ENCODE measurements at regions not wholly inside any gene's neighbourhood (a gene's known extent, or its start where the extent isn't known, plus 50 kb on each side); places are given as distances from the start of the nearest gene placed in this dataset.

DNA sequence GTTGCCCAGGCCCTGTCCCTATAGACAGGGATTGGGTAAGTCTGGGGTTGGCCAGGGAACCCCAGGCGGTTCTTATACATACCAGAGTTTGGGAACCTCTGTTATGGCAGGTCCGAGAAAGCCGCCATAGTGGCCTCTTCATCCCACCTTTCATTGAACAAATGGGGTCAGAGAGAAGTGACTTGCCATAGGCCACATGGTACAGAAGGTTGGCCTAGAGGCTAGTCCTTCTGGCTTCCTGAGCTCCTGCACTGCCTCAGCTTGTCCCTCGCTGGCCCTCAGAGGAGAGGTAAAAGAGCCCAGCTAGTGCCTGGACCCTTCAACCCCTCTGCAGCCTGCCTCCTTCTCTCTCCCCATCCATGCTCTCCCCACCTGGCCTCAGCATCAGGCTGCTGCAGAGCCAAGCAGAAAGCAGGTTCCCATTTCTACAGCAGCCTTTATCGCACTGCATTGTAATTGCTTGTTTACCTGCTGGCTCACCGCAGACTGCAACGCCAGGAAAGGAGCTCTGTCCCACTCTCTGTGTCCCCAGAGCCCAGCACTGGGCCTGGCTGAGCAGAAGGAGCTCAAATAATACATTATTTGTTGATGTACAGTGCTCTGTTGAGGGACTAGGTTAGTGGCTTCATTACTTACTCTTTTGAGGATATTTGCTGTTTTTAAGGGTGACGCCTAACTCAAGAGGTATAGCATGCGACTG is 103.6 kb downstream of the TRIM29 start:
- CTCF ChIA-PET: no interaction called here
- POLR2A ChIA-PET: no interaction called here

DNA sequence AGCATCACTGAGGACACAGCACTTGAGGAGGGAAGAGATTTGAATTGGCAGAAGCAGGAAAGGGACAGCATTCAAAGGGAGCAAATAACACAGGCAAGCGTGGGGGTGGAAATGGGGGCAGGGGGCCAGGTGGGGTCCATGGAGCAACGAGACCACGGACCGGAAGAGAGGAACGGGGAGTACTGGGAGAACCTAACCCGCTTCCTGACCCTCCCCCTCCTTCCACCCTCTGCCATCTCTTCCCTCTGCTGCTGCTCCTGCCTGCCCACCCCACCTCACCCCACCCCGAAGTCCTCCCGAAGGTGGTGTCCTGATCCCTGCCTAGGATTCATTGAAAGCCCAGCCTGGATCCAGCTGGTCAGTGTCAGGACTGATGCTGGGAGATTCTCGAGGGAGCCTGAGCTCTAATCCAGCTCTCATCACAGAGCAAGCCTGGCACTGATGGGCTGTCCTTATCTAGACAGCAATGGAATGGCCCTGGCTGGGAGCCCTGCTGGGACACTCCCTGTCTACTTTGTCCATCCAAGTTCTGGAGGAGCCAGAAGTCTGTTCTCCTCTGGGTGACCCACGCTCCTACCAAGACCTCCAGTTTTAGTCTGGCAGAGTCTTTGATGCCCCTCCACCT is 105.0 kb downstream of the TRIM29 start:
- ChIA-PET POLR2A (no interaction called here), CTCF (no interaction called here)

DNA sequence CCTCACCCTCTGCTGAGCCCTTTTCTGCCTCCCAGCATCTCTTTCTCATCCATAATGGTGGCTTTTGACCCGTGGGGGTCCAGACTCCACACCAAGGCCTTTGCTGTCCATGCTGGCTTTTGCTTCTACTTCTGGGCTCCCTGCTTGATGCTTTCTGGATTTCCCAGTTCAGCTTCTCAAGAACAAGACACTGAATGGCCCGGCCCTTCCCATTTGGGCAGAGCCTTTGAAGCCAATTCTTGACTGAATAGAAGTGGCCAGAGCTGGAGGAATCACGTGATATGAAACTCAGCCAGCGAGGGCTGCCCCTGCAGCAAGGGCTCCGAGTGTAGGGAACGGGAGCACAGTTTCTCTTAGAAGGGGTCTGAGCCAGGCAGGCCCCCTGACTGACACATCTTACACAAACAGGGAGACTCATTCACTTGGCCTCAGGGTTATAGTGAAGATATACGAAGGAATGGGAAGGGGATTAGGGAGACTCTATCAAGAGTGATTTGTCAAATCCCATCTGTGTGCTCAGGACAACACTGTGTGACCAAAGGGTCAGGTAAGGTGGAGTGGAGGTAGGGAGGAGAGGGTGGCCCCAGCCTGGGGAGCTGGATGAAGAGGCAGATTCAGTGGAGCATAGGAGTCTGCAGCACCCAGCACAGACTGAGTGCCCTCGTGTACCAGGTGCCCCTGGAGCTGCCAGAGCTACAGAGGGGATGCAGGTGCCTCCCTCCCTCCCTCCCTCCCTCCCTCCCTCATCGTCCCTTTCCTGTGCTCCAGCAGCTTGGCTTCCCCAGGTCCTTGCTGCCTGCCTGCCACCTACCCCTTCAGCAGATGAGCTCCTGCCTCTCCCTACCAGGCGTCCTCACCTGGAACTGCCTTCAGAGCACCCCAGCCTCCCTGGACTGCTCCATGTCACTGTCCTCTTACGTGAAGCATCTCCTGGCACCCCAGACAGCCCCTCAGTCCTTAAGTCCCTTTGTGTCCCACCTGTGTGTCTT is 106.0 kb downstream of the TRIM29 start:
- CTCF ChIA-PET: no interaction called here
- POLR2A ChIA-PET: no interaction called here

DNA sequence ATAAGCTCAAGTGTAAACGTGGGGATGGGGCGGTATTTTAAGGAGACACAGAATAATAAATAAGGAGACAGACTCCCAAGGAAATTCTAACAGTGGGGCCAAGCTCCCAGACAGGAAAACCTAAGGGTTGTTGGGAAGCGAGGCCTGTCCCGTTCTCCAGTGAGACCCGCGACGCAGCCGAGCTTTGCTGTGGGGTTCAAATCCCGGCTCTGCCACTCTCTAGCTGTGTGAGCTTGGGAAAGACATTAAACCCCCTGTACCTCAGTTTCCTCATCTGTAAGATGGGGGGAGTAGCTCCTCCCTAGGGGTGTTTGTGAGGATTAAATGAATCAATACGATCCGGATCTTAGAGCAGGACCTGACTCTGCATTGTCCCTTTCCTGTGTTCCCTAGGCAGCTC is 106.8 kb downstream of the TRIM29 start:
- CTCF ChIA-PET: no interaction called here
- POLR2A ChIA-PET: no interaction called here

DNA sequence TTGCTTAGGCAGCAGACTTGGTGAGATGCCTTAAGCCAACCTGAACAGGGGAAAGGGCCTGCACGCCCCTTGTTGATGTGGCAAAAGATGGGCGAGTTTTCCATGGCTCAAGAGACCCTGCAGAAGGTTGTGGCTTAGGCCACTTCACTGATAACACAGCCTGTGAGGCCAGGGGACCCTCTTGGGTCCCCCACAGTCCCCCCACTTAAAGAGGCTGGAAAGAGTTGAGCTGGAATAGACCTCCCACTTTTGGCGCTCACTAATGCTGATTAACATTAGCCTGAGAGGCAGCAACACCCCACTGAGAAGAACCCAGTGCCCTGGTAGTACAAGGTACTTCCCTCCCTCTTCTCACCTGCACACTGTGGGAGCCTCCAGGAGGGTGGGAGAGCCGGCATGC is 107.5 kb downstream of the TRIM29 start:
- ChIA-PET POLR2A (no interaction called here), CTCF (no interaction called here)

DNA sequence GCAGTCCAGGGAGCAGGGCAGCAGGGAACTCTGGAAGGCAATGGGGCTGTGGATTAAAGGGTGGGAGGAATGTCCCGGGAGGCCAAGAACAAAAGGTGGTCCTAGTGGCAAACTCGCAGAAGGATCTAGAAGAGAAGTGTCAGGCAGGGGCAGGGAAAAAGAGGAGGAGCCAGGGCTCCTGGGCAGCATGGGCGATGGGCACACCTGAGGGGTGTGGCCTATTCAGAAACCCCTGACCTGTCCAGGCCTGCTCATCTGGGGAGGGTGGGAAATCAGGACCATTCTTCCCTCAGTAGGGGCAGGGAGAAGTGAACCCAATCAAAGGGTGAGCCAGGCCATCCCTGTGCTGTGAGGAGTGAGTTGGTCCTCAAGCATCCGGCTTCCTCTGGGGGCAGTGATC is 108.6 kb downstream of the TRIM29 start:
- ChIA-PET POLR2A (no interaction called here), CTCF (no interaction called here)

DNA sequence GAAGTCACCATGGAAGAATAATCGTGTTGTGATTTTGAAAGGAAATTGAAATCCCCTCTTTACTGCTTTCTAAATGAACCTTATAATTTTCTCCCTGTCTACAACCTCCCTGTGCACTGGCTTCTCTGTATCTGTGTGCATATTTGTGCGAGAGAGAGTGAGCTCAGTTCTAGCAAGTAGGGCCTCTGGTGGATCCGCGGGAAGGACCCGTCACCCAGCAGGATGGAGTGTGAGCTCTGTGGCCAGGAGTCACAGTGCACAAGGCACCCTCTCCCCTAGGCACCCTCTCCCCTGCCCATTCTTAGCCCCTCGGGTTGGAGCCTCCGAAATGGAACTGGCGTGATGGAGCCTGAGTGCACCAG is 109.0 kb downstream of the TRIM29 start:
- ChIA-PET CTCF (no interaction called here), POLR2A (no interaction called here)

DNA sequence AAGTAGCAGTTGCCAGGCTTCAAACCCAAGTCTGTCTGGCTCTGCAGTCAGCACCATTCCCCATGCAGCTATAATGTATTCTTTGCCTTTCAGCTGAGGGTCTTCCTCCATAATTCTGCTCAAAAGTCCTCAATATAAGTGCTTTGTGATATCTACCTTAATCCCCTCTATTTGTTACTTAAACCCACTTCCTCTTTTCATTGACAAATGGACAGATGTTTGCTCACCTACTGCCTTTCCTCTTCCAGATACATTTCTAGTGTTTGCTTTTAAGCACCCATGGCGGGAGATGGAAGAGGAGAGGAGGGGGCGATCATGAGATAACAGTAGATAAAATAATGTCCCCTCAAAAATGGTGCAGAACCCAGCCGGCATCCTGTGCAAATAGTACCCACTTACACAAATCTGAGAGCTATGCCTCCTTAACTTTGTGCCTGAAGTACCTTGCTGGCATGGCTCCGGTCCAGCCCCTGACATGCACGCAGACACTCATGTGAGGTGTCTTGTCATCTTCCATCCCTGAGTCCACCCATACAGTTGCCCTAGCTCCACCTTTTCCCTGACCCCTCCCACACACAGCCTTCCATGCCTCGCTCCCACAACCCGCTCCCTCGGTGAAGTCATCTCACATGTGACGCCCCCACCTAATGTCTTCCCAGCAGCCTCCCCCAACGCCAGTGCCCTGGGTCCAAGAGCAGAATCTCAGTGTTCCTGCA is 109.6 kb downstream of the TRIM29 start:
- ChIA-PET POLR2A (no interaction called here), CTCF (no interaction called here)

DNA sequence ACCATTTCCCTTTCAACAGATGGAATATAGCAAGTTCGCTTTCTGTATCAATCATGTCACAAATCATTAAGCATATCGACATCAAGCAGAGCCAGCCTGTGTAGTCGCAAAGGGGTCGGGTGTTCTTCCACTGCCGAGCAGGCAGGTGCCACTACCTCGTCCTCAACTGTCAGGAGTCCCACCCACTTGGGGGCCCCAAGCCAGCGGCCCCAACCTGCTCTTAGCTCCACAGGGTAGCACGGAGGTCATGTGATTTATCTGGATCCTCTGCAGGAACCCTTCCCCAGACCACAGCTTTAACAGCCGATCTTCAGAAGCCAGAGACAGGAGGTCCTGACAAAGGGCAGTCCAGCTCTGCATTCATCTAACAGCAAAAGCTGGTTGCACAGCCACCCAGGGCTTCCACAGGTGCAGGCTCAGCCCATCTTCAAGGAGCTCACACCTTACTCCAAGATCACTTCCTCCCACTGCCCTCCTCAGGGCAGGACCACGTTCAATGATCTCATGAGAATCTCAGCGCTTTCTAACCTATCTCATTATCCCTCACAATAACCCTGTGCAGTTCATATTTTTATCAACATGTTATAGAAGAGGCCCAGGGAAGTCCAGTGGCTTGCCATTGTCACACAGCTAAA is 110.2 kb downstream of the TRIM29 start:
- ChIA-PET POLR2A (no interaction called here), CTCF (no interaction called here)

DNA sequence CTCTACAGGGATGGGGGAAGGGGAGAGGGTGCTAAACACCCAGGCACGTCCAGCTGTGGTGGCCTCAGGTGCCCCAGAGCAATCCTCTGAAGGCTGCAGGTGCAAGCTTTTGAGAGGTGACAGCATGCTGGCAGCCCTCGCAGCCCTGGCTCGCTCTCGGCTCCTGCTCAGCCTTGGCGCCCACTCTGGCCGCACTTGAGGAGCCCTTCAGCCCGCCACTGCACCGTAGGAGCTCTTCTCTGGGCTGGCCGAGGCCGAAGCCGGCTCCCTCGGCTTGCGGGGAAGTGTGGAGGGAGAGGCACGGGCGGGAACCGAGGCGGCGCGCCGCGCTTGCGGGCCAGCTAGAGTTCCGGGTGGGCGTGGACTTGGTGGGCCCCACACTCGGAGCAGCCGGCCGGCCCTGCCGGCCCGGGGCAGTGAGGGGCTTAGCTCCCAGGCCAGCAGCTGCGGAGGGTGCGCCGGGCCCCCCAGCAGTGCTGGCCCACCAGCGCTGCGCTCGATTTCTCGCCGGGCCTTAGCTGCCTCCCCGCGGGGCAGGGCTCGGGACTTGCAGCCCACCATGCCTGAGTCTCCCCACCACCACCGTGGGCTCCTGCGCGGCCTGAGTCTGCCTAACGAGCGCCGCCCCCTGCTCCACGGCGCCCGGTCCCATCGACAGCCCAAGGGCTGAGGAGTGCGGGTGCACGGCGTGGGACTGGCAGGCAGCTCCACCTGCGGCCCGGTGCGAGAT is 112.1 kb downstream of the TRIM29 start:
- CTCF ChIA-PET: no interaction called here
- POLR2A ChIA-PET: no interaction called here

DNA sequence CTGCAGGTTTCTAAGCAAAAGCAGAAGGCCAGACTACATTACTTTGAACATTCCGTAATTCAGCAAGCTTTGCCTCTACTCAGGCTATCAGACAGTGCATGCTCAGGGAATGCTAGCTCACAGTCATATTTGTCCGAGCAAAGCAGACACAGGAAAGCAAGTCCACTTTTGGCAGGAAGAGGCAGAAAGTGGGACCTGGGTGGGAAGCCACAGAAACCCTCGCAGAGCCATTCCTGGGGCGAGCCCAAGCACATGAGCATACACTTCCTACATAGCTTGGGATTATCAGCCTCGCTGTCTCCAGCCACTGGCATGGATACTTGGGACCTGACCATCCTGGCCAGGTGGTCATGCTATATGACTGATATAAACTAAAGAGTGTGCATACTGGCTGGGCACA is 113.3 kb downstream of the TRIM29 start:
- POLR2A ChIA-PET: no interaction called here
- CTCF ChIA-PET: no interaction called here

DNA sequence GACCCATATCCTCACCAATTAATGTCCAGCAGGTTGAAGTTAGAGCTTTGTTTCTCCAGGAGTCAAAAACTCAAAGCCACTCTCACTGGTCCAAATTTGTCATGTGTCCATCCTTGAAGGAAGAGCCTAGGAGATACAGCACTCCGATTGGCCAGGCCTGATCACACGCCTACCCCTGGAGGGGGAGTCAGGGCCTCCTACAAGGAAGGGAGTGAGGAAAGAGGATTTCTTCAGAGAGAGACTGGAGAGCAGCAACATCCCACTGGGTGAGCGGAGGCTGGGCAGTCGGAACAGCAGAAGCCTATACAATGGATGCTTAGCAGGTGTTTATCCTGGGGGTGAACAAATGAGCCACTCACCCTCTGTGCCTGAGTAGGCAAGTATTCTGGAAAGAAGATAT is 113.9 kb downstream of the TRIM29 start:
- POLR2A ChIA-PET: no interaction called here
- CTCF ChIA-PET: no interaction called here

DNA sequence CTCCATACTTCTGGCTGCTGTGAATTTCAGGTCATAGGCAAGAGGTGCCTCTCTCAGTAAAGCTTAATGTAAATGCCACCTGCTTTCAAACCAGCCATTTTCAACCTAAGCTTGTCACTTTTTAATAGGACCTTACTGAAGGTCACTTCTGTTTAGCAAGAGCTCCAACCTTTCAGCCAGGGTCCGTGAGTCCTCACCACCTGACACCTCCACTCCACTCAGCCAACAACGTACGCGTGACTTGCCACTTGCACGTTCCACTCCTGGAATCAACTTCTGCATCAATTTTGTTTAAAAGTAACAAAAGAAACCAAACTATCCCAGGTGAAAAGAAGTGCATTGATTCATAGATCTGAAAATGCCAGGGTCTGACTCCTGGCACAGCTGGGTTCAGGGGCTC is 114.4 kb downstream of the TRIM29 start:
- CTCF ChIA-PET: no interaction called here
- POLR2A ChIA-PET: no interaction called here

DNA sequence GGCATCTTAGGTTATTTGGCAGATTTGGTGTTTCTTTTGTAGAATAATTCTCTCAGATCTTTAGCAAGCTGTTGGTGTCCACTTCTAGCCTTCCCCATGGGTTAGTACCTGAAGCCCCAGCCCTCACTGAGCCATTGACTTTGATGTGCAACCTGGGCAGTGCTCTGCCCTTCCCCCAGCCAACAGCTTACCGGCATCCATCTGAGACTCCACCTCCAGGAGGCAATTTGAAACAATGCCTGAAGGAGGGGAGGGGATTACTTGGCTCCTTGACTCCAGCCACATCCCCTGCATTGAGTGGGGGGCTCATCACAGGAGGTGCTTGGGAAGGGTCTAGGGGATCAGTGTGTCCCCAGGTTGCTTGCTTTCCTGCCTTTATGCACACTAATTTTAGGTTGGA is 114.8 kb downstream of the TRIM29 start:
- CTCF ChIA-PET: no interaction called here

DNA sequence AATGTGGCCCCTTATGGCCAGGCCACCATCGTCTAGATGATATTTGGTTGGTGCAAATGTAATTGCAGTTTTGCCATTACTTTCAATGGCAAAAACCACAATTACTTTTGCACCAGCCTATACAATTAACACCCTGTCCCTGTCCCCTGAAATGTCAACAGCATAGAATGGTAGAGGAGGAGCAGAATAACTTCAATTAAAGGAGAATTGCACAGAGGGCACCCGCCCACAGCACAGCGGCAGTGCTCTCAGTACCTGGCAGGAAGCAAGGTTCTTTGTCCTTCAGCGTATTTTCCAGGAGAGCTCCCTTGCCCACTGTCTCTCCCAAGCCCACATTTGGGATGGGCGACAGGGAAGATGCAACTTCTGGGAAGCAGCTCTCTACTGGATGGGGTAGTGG is 115.3 kb downstream of the TRIM29 start:
- POLR2A ChIA-PET: no interaction called here

More for the DNA sequence above, 114.8 kb downstream of the TRIM29 start:
- POLR2A ChIA-PET: no interaction called here

DNA sequence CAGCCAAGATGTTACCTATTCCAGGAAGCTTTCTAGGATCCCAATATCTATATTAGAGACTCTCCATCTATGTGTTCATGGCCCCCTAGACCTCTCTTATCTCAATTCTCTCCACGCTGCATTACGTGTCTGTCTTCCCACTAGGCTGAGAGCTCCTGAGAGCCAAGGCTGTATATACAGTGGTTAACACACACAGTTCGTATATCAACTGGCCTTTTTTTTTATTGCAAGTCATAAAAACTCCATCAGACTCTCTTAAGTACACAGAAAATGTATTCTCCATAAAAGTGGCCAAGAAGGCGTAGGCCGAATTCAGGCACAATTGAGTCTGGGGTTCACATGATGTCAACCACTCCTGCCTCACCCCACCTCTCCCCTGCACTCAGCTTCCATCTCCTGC is 115.9 kb downstream of the TRIM29 start:
- CTCF ChIA-PET: no interaction called here
- POLR2A ChIA-PET: no interaction called here

More for the DNA sequence above, 115.3 kb downstream of the TRIM29 start:
- CTCF ChIA-PET: no interaction called here

DNA sequence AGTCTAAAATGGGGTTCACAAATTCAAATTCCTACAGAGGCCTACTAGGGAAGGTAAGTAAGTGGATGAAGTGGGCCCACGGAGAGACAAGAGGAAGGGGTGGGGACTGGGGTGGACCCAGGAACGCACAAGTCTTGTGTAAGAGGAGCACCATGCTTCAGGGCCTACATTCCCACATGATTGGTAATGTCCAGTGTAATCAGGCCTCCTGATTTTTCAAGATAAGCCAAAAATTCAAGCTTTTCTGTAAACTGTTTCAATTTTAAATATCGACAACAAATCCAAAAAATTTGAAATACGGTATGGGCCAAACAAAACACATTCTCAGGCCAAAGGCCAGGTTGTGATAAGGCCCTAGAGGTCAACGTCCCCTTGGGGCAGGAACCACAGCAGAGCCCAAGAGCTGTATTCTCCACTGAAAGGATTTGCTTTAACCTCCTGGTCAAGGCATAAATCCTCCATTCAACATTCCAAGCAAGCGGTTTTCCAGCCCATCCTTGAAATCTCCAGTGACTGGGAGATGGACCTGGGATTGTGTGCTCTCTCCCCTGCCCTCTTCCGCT is 116.4 kb downstream of the TRIM29 start:
- ChIA-PET CTCF (no interaction called here), POLR2A (no interaction called here)

DNA sequence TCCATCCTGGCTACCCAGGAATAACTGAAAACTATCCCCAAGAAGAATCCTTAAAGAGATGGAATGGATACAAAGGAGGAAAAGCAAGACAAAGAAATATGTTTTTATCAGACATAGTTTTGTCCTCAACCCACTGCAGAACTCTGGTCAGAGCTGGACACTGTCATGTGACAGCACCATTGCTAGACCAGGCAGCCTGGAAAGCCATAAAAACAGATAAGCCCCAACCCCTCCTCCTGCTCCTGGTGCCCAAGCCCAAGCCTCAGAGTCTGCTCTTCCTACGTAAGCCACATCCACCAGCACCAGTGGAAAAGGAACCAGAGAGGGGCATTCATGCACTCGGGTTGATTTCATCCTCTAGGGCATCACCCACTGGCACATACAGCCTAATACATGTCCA is 116.9 kb downstream of the TRIM29 start:
- ChIA-PET POLR2A (no interaction called here), CTCF (no interaction called here)

DNA sequence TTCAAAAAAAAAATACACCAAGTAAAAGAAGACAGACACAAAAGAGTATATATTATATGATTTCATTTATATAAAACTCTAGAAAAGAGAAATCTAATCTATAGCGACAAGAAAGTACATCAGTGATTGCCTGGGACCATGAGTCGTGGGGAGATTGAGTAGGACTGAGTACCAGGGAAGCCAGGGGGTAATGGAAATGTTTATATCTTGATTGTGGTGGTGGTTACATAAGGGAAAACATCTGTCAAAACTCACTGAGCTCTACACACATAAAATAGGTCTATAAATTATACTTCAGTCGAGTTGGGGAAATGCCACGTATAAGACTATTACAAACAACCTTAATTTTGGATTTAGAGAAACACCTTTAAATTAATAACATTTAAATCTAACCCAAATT is 117.4 kb downstream of the TRIM29 start:
- ChIA-PET CTCF (no interaction called here), POLR2A (no interaction called here)

Data from activated CD8-positive, alpha-beta memory T cell treated with anti-CD3 and anti-CD28 coated beads for 36 hours (primary cell).